Endodermal cell (in vitro differentiated cells): ENCODE measurements at regions not wholly inside any gene's neighbourhood (a gene's known extent, or its start where the extent isn't known, plus 50 kb on each side); places are given as distances from the start of the nearest gene placed in this dataset.

Experiments
- DNase-seq: peaks from one replicate; pipeline ENCODE4 v3.0.0-alpha.2; 2017
- H3K27ac ChIP-seq: 2 replicates; pipeline ENCODE4 v1.5.1; 2013; ENCODE audit warnings: mild to moderate bottlenecking, low read depth, low read length, moderate library complexity
- H3K27me3 ChIP-seq: 2 replicates; pipeline ENCODE4 v1.6.1; 2013; ENCODE audit warnings: mild to moderate bottlenecking, low read length, moderate library complexity; ENCODE audit not compliant: insufficient read depth, control insufficient read depth, poor library complexity, severe bottlenecking
- H3K36me3 ChIP-seq: 2 replicates; pipeline ENCODE4 v1.7.0; 2013; ENCODE audit warnings: mild to moderate bottlenecking, low read length, moderate library complexity; ENCODE audit not compliant: control insufficient read depth, insufficient read depth
- H3K4me1 ChIP-seq: one replicate; pipeline ENCODE4 v1.7.0; 2013; ENCODE audit warnings: low read length; ENCODE audit not compliant: control insufficient read depth, insufficient read depth
- H3K4me3 ChIP-seq: 2 replicates; pipeline ENCODE4 v1.5.1; 2013; ENCODE audit warnings: mild to moderate bottlenecking, low read length, moderate library complexity
- H3K9ac ChIP-seq: 2 replicates; pipeline ENCODE4 v1.6.1; 2013; ENCODE audit warnings: mild to moderate bottlenecking, low read length, moderate library complexity; ENCODE audit not compliant: poor library complexity, severe bottlenecking; ENCODE audit errors: extremely low read depth
- H3K9me3 ChIP-seq: 2 replicates; pipeline ENCODE4 v1.6.1; 2013; ENCODE audit warnings: mild to moderate bottlenecking, low read length, moderate library complexity; ENCODE audit not compliant: control insufficient read depth
- H3K27ac Mint-ChIP-seq: 2 replicates; pipeline ENCODE4 v1.8.0; 2020; ENCODE audit warnings: mixed read lengths
- H3K27me3 Mint-ChIP-seq: 2 replicates; pipeline ENCODE4 v1.8.0; 2021; ENCODE audit warnings: mild to moderate bottlenecking, mixed read lengths; ENCODE audit not compliant: insufficient read depth
- H3K36me3 Mint-ChIP-seq: 2 replicates; pipeline ENCODE4 v1.8.0; 2020; ENCODE audit warnings: low read depth, mixed read lengths
- H3K4me1 Mint-ChIP-seq: 2 replicates; pipeline ENCODE4 v1.8.0; 2020; ENCODE audit warnings: mixed read lengths
- H3K4me3 Mint-ChIP-seq: 2 replicates; pipeline ENCODE4 v1.8.0; 2020; ENCODE audit warnings: mild to moderate bottlenecking, moderate library complexity, mixed read lengths
- H3K9me3 Mint-ChIP-seq: 2 replicates; pipeline ENCODE4 v1.8.0; 2020; ENCODE audit warnings: mild to moderate bottlenecking, mixed read lengths
- CTCF ChIP-seq: fragments of 200-600 bp; sonication (generic); conservative IDR thresholded peaks from 2 replicates; pipeline ENCODE4 v1.5.0; 2021; ENCODE audit warnings: antibody characterized with exemption, mild to moderate bottlenecking
- WGBS, 2 experiments: methylation state at CpG; one replicate each; pipeline versions ENCODE4 v1.1.5 to v1.1.7; 2013; ENCODE audit warnings: missing lambda C conversion rate in 2 of 2, mixed read lengths in 1 of 2; ENCODE audit not compliant: insufficient coverage in 1 of 2, insufficient read length in 1 of 2; 5-methylcytosine and 5-hydroxymethylcytosine counted together

- Mint-ChIP-seq H3K36me3 (no peaks in the 10 kb centered on the region), H3K9me3 (no peaks in the 10 kb centered on the region), H3K4me1 (peaks cover 1% of the 10 kb centered on the region), H3K27ac (no peak overlapping the region), H3K4me3 (no peak overlapping the region), H3K27me3 (peaks cover 13% of the 10 kb centered on the region)
- no peaks in the 10 kb centered on the region for H3K36me3 ChIP-seq
- no peaks in the 10 kb centered on the region for H3K9me3 ChIP-seq
- 97 to 100% methylated on average over 1 to 5 of the region's 5 CpGs for WGBS, 2 experiments
- H3K4me3 ChIP-seq: no peak overlapping the region
- DNase-seq: peak; percentile 15
- no peaks in the 10 kb centered on the region for H3K4me1 ChIP-seq
- H3K27ac ChIP-seq: no peak overlapping the region
- TF ChIP-seq CTCF: no peak
- H3K27me3 ChIP-seq: no peaks in the 10 kb centered on the region
- no peak overlapping the region for H3K9ac ChIP-seq
These were observed 304.3 kb upstream of the ZMIZ1 start for GRCh38 chr10:78764436-78764835.

GRCh38 chr10:78764846-78765430 lies 303.8 kb upstream of the ZMIZ1 start:
- 96 to 97% methylated on average over 3 to 4 of the region's 4 CpGs for WGBS, 2 experiments
- peaks cover 1% of the 10 kb centered on the region for H3K4me1 Mint-ChIP-seq
- no peak for TF ChIP-seq CTCF
- H3K27ac ChIP-seq: no peak overlapping the region
- no peak overlapping the region for H3K4me3 Mint-ChIP-seq
- peaks cover 13% of the 10 kb centered on the region for H3K27me3 Mint-ChIP-seq
- no peaks in the 10 kb centered on the region for H3K36me3 Mint-ChIP-seq
- no peaks in the 10 kb centered on the region for H3K9me3 Mint-ChIP-seq
- no peaks in the 10 kb centered on the region for H3K9me3 ChIP-seq
- no peaks in the 10 kb centered on the region for H3K27me3 ChIP-seq
- H3K4me1 ChIP-seq: no peaks in the 10 kb centered on the region
- H3K4me3 ChIP-seq: no peak overlapping the region
- H3K9ac ChIP-seq: no peak overlapping the region
- H3K36me3 ChIP-seq: no peaks in the 10 kb centered on the region
- peak; percentile 17 for DNase-seq
- no peak overlapping the region for H3K27ac Mint-ChIP-seq

GRCh38 chr10:78765726-78766335 lies 302.9 kb upstream of the ZMIZ1 start:
- WGBS, 2 experiments: 91 to 95% methylated on average over 13 to 16 of the region's 16 CpGs
- H3K36me3 ChIP-seq: no peaks in the 10 kb centered on the region
- H3K27ac ChIP-seq: no peak overlapping the region
- no peak overlapping the region for H3K4me3 ChIP-seq
- peaks cover 1% of the 10 kb centered on the region for H3K4me1 Mint-ChIP-seq
- no peak overlapping the region for H3K9ac ChIP-seq
- DNase-seq: peak; percentile 47
- no peaks in the 10 kb centered on the region for H3K9me3 ChIP-seq
- TF ChIP-seq CTCF: no peak
- H3K27me3 ChIP-seq: no peaks in the 10 kb centered on the region
- no peak overlapping the region for H3K27ac Mint-ChIP-seq
- no peaks in the 10 kb centered on the region for H3K9me3 Mint-ChIP-seq
- no peaks in the 10 kb centered on the region for H3K4me1 ChIP-seq
- peaks cover 10% of the 10 kb centered on the region for H3K27me3 Mint-ChIP-seq
- H3K36me3 Mint-ChIP-seq: no peaks in the 10 kb centered on the region
- no peak overlapping the region for H3K4me3 Mint-ChIP-seq
